T-helper 1 cell treated with Interleukin-12 subunit alpha and Interleukin-12 subunit beta and Interleukin-4 antibody, amounts not matched to agents 30 μg/mL and 1 μg/mL, for 36 hours (primary cell): ENCODE measurements at regions not wholly inside any gene's neighbourhood (a gene's known extent, or its start where the extent isn't known, plus 50 kb on each side); places are given as distances from the start of the nearest gene placed in this dataset.
"Not testable (repeated sequence)": the region's sequence is repeated elsewhere in the genome, so short reads cannot be mapped to it uniquely, and the experiment has no call there.

ENCODE experiments used
- H3K27ac Mint-ChIP-seq: one replicate; pipeline ENCODE4 v1.8.0; 2021; ENCODE audit warnings: mild to moderate bottlenecking, mixed read lengths
- H3K27me3 Mint-ChIP-seq: one replicate; pipeline ENCODE4 v1.8.0; 2021; ENCODE audit warnings: low read depth, mixed read lengths
- H3K36me3 Mint-ChIP-seq: one replicate; pipeline ENCODE4 v1.8.0; 2021; ENCODE audit warnings: low read depth, mixed read lengths
- H3K4me1 Mint-ChIP-seq: one replicate; pipeline ENCODE4 v1.8.0; 2021; ENCODE audit warnings: low read depth, mixed read lengths
- H3K4me3 Mint-ChIP-seq: one replicate; pipeline ENCODE4 v1.8.0; 2021; ENCODE audit warnings: mild to moderate bottlenecking, moderate library complexity, mixed read lengths
- H3K9me3 Mint-ChIP-seq: one replicate; pipeline ENCODE4 v1.8.0; 2021; ENCODE audit warnings: mixed read lengths

GRCh38 chr18:78505851-78506461 lies 473.7 kb upstream of the SALL3 start:
- Mint-ChIP-seq H3K27ac (no peak overlapping the region), H3K4me3 (no peak overlapping the region), H3K27me3 (no peaks in the 10 kb centered on the region), H3K4me1 (no peaks in the 10 kb centered on the region), H3K36me3 (no peaks in the 10 kb centered on the region), H3K9me3 (peaks cover 14% of the 10 kb centered on the region)

- H3K27ac Mint-ChIP-seq: no peak overlapping the region
- no peak overlapping the region for H3K4me3 Mint-ChIP-seq
- H3K4me1 Mint-ChIP-seq: no peaks in the 10 kb centered on the region
- H3K27me3 Mint-ChIP-seq: no peaks in the 10 kb centered on the region
- H3K36me3 Mint-ChIP-seq: no peaks in the 10 kb centered on the region
- H3K9me3 Mint-ChIP-seq: peaks cover 14% of the 10 kb centered on the region
These were observed 472.4 kb upstream of the SALL3 start for GRCh38 chr18:78507217-78507616.

GRCh38 chr18:78508228-78508824 lies 471.3 kb upstream of the SALL3 start:
- not testable (repeated sequence) for H3K4me3 Mint-ChIP-seq

GRCh38 chr18:78510091-78510490 lies 469.5 kb upstream of the SALL3 start:
- no peaks in the 10 kb centered on the region for H3K27me3 Mint-ChIP-seq
- no peak overlapping the region for H3K27ac Mint-ChIP-seq
- H3K9me3 Mint-ChIP-seq: peaks cover 14% of the 10 kb centered on the region
- H3K4me3 Mint-ChIP-seq: no peak overlapping the region
- H3K4me1 Mint-ChIP-seq: no peaks in the 10 kb centered on the region
- H3K36me3 Mint-ChIP-seq: no peaks in the 10 kb centered on the region

More at GRCh38 chr18:78508228-78508824, 471.3 kb upstream of the SALL3 start:
- not testable (repeated sequence) for H3K4me1 Mint-ChIP-seq, H3K27me3 Mint-ChIP-seq, H3K36me3 Mint-ChIP-seq, H3K27ac Mint-ChIP-seq
- H3K9me3 Mint-ChIP-seq: peaks cover 14% of the 10 kb centered on the region

GRCh38 chr18:78510636-78511035 lies 469.0 kb upstream of the SALL3 start:
- no peaks in the 10 kb centered on the region for H3K27me3 Mint-ChIP-seq
- H3K9me3 Mint-ChIP-seq: peaks cover 14% of the 10 kb centered on the region
- H3K27ac Mint-ChIP-seq: no peak overlapping the region
- no peaks in the 10 kb centered on the region for H3K4me1 Mint-ChIP-seq
- H3K36me3 Mint-ChIP-seq: no peaks in the 10 kb centered on the region
- no peak overlapping the region for H3K4me3 Mint-ChIP-seq

- Mint-ChIP-seq H3K4me3 (no peak overlapping the region), H3K4me1 (no peaks in the 10 kb centered on the region)
These were observed 467.7 kb upstream of the SALL3 start for GRCh38 chr18:78511666-78512601.

GRCh38 chr18:78514910-78515670 lies 464.5 kb upstream of the SALL3 start:
- Mint-ChIP-seq H3K36me3 (no peaks in the 10 kb centered on the region), H3K27me3 (no peaks in the 10 kb centered on the region), H3K4me3 (no peak overlapping the region), H3K27ac (no peak overlapping the region), H3K9me3 (no peaks in the 10 kb centered on the region), H3K4me1 (no peaks in the 10 kb centered on the region)

More at GRCh38 chr18:78511666-78512601, 467.7 kb upstream of the SALL3 start:
- Mint-ChIP-seq H3K27me3 (no peaks in the 10 kb centered on the region), H3K27ac (no peak overlapping the region), H3K9me3 (peaks cover 11% of the 10 kb centered on the region), H3K36me3 (no peaks in the 10 kb centered on the region)

GRCh38 chr18:78517328-78517727 lies 462.3 kb upstream of the SALL3 start:
- Mint-ChIP-seq H3K4me1 (no peaks in the 10 kb centered on the region), H3K4me3 (no peak overlapping the region), H3K36me3 (no peaks in the 10 kb centered on the region), H3K9me3 (no peaks in the 10 kb centered on the region), H3K27me3 (no peaks in the 10 kb centered on the region), H3K27ac (no peak overlapping the region)

- no peaks in the 10 kb centered on the region for H3K27me3 Mint-ChIP-seq
- no peak overlapping the region for H3K4me3 Mint-ChIP-seq
- H3K27ac Mint-ChIP-seq: no peak overlapping the region
- no peaks in the 10 kb centered on the region for H3K9me3 Mint-ChIP-seq
- no peaks in the 10 kb centered on the region for H3K4me1 Mint-ChIP-seq
- H3K36me3 Mint-ChIP-seq: no peaks in the 10 kb centered on the region
These were observed 461.6 kb upstream of the SALL3 start for GRCh38 chr18:78517973-78518372.

GRCh38 chr18:78518805-78519204 lies 460.8 kb upstream of the SALL3 start:
- Mint-ChIP-seq H3K4me3 (no peak overlapping the region), H3K9me3 (no peaks in the 10 kb centered on the region), H3K36me3 (no peaks in the 10 kb centered on the region), H3K27ac (no peak overlapping the region), H3K27me3 (no peaks in the 10 kb centered on the region), H3K4me1 (no peaks in the 10 kb centered on the region)

GRCh38 chr18:78519394-78520062 lies 460.1 kb upstream of the SALL3 start:
- H3K4me3 Mint-ChIP-seq: no peak overlapping the region
- no peaks in the 10 kb centered on the region for H3K4me1 Mint-ChIP-seq
- H3K27ac Mint-ChIP-seq: no peak overlapping the region
- H3K36me3 Mint-ChIP-seq: no peaks in the 10 kb centered on the region
- no peaks in the 10 kb centered on the region for H3K9me3 Mint-ChIP-seq
- H3K27me3 Mint-ChIP-seq: no peaks in the 10 kb centered on the region

GRCh38 chr18:78521136-78521535 lies 458.5 kb upstream of the SALL3 start:
- Mint-ChIP-seq H3K9me3 (no peaks in the 10 kb centered on the region), H3K27ac (no peak overlapping the region), H3K36me3 (no peaks in the 10 kb centered on the region), H3K4me1 (no peaks in the 10 kb centered on the region), H3K4me3 (no peak overlapping the region), H3K27me3 (no peaks in the 10 kb centered on the region)

- Mint-ChIP-seq H3K27me3 (no peaks in the 10 kb centered on the region), H3K9me3 (no peaks in the 10 kb centered on the region), H3K36me3 (no peaks in the 10 kb centered on the region), H3K4me1 (no peaks in the 10 kb centered on the region), H3K4me3 (no peak overlapping the region), H3K27ac (no peak overlapping the region)
These were observed 457.9 kb upstream of the SALL3 start for GRCh38 chr18:78521744-78522143.

- Mint-ChIP-seq H3K9me3 (no peaks in the 10 kb centered on the region), H3K27me3 (no peaks in the 10 kb centered on the region), H3K4me1 (no peaks in the 10 kb centered on the region), H3K36me3 (no peaks in the 10 kb centered on the region), H3K4me3 (no peak overlapping the region), H3K27ac (no peak overlapping the region)
These were observed 457.1 kb upstream of the SALL3 start for GRCh38 chr18:78522507-78522906.
